ENCODE measurements at regions not wholly inside any gene's neighbourhood (a gene's known extent, or its start where the extent isn't known, plus 50 kb on each side); places are given as distances from the start of the nearest gene placed in this dataset.

GRCh38 chr16:59220011-59220410 is 485.9 kb upstream of the GOT2 start:
- TF ChIP-seq SIN3A (IDR thresholded peaks at IDR 0.05; ENCODE audit: borderline replicate concordance, insufficient read depth, low read length) (no peak), POLR2AphosphoS5 (IDR thresholded peaks at IDR 0.05; ENCODE audit: low read depth, low read length) (no peak), FOXP2 (optimal IDR thresholded peaks at IDR 0.05; ENCODE audit: borderline replicate concordance, extremely low read depth, extremely low read length, insufficient read depth) (no peak), TAF1 (IDR thresholded peaks at IDR 0.05; ENCODE audit: borderline replicate concordance, insufficient read depth, low read length) (no peak), REST (IDR thresholded peaks at IDR 0.05; ENCODE audit: insufficient read depth in 1 of 2, low read depth in 2 of 2, low read length in 2 of 2) (no peak)

DNA sequence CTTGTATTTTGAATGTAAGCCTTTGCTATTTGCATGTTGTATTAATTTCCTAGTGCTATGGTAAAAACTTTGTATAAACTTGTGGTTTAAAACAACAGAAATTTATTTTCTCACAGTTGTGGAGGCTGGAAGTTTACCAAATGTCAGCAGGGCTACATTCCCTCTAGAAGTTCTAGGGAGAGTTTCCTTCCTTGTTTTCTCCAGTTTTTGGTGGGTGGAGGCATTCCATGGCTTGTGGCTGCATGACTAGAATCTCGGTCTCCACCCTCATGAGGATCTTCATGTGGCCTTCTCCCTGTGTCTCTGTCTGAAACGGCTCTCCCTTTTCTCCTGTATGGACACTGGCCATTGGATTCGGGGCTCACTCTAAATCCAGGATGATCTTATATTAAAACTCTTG is 482.2 kb upstream of the GOT2 start:
- TF ChIP-seq FOXP2 (optimal IDR thresholded peaks at IDR 0.05; ENCODE audit: borderline replicate concordance, extremely low read depth, extremely low read length, insufficient read depth) (no peak), POLR2AphosphoS5 (IDR thresholded peaks at IDR 0.05; ENCODE audit: low read depth, low read length) (no peak)

GRCh38 chr16:59214455-59214854 is 480.3 kb upstream of the GOT2 start:
- no peak for TF ChIP-seq FOXP2 (optimal IDR thresholded peaks at IDR 0.05; ENCODE audit: borderline replicate concordance, extremely low read depth, extremely low read length, insufficient read depth)
- no peak for TF ChIP-seq SIN3A (IDR thresholded peaks at IDR 0.05; ENCODE audit: borderline replicate concordance, insufficient read depth, low read length)
- TF ChIP-seq POLR2AphosphoS5 (IDR thresholded peaks at IDR 0.05; ENCODE audit: low read depth, low read length), result no peak
- no peak for TF ChIP-seq REST (IDR thresholded peaks at IDR 0.05; ENCODE audit: insufficient read depth in 1 of 2, low read depth in 2 of 2, low read length in 2 of 2)
- no peak for TF ChIP-seq TAF1 (IDR thresholded peaks at IDR 0.05; ENCODE audit: borderline replicate concordance, insufficient read depth, low read length)

GRCh38 chr16:59213952-59214351 is 479.8 kb upstream of the GOT2 start:
- TF ChIP-seq SIN3A (IDR thresholded peaks at IDR 0.05; ENCODE audit: borderline replicate concordance, insufficient read depth, low read length) (no peak), POLR2AphosphoS5 (IDR thresholded peaks at IDR 0.05; ENCODE audit: low read depth, low read length) (no peak), FOXP2 (optimal IDR thresholded peaks at IDR 0.05; ENCODE audit: borderline replicate concordance, extremely low read depth, extremely low read length, insufficient read depth) (no peak), REST (IDR thresholded peaks at IDR 0.05; ENCODE audit: insufficient read depth in 1 of 2, low read depth in 2 of 2, low read length in 2 of 2) (no peak)

GRCh38 chr16:59212492-59213024 is 478.4 kb upstream of the GOT2 start:
- TF ChIP-seq TAF1 (IDR thresholded peaks at IDR 0.05; ENCODE audit: borderline replicate concordance, insufficient read depth, low read length), result no peak
- no peak for TF ChIP-seq POLR2AphosphoS5 (IDR thresholded peaks at IDR 0.05; ENCODE audit: low read depth, low read length)
- TF ChIP-seq FOXP2 (optimal IDR thresholded peaks at IDR 0.05; ENCODE audit: borderline replicate concordance, extremely low read depth, extremely low read length, insufficient read depth), result no peak
- TF ChIP-seq REST (IDR thresholded peaks at IDR 0.05; ENCODE audit: insufficient read depth in 1 of 2, low read depth in 2 of 2, low read length in 2 of 2), result no peak

Data from PFSK-1 (cell line).